Cardiac fibroblast (primary cell): ENCODE measurements at regions not wholly inside any gene's neighbourhood (a gene's known extent, or its start where the extent isn't known, plus 50 kb on each side); places are given as distances from the start of the nearest gene placed in this dataset.
"Not testable (repeated sequence)": the region's sequence is repeated elsewhere in the genome, so short reads cannot be mapped to it uniquely, and the experiment has no call there.

Source experiments
- DNase-seq, 2 donors: peaks; one replicate each; pipeline versions ENCODE4 v3.0.0 to v3.0.0-alpha.2; 2010; ENCODE audit warnings: low read depth in 2 of 2
- H3K4me3 ChIP-seq, 2 donors: replicated peaks in 1 of 2; 1 replicate in 1 of 2; 2 replicates in 1 of 2; pipeline ENCODE4 v1.5.1; 2011; ENCODE audit warnings: low read depth in 2 of 2, low read length in 2 of 2, mild to moderate bottlenecking in 2 of 2, moderate library complexity in 1 of 2
- CTCF ChIP-seq: IDR thresholded peaks from one replicate; pipeline ENCODE4 v1.5.1; 2011; ENCODE audit warnings: low read depth, mild to moderate bottlenecking, low read length, inconsistent platforms

- DNase-seq, H3K4me3 ChIP-seq: not testable (repeated sequence)
Observed at GRCh38 chr7:24629958-24630357, 56.7 kb downstream of the PALS2 start.

GRCh38 chr7:24630596-24630995, 57.3 kb downstream of the PALS2 start:
- no peak for DNase-seq
- no peak overlapping the region for H3K4me3 ChIP-seq
- TF ChIP-seq CTCF, result no peak

GRCh38 chr7:24637021-24637420, 63.8 kb downstream of the PALS2 start:
- no peak for DNase-seq
- no peak for TF ChIP-seq CTCF
- no peak overlapping the region for H3K4me3 ChIP-seq

GRCh38 chr7:24637706-24638105, 64.5 kb downstream of the PALS2 start:
- peak; percentile 17 to 19 for DNase-seq
- H3K4me3 ChIP-seq, result no peak overlapping the region
- TF ChIP-seq CTCF, result no peak

- not testable (repeated sequence) for H3K4me3 ChIP-seq, DNase-seq
Observed at GRCh38 chr7:24644567-24644966, 71.3 kb downstream of the PALS2 start.
